ENCODE measurements at regions not wholly inside any gene's neighbourhood (a gene's known extent, or its start where the extent isn't known, plus 50 kb on each side); places are given as distances from the start of the nearest gene placed in this dataset.

- no peak for DNase-seq
Measured at GRCh38 chr3:153944084-153944483, 177.1 kb upstream of the ARHGEF26 start.

- no peak for DNase-seq
Measured at GRCh38 chr3:153951276-153951675, 169.9 kb upstream of the ARHGEF26 start.

- no peak for DNase-seq
Measured at GRCh38 chr3:153952091-153952490, 169.1 kb upstream of the ARHGEF26 start.

- no peak for DNase-seq
Measured at GRCh38 chr3:153956613-153957012, 164.6 kb upstream of the ARHGEF26 start.

- no peak for DNase-seq
Measured at GRCh38 chr3:153957421-153957820, 163.8 kb upstream of the ARHGEF26 start.

- DNase-seq = no peak
Measured at GRCh38 chr3:153958635-153959595, 162.3 kb upstream of the ARHGEF26 start.

- DNase-seq = no peak
Measured at GRCh38 chr3:153960458-153961074, 160.6 kb upstream of the ARHGEF26 start.

GRCh38 chr3:153961494-153961893 lies 159.7 kb upstream of the ARHGEF26 start:
- no peak for DNase-seq

GRCh38 chr3:153963012-153963411 lies 158.2 kb upstream of the ARHGEF26 start:
- DNase-seq = no peak

- no peak for DNase-seq
Measured at GRCh38 chr3:153967260-153967659, 153.9 kb upstream of the ARHGEF26 start.

- DNase-seq = no peak
Measured at GRCh38 chr3:153970047-153970446, 151.1 kb upstream of the ARHGEF26 start.

GRCh38 chr3:153970741-153971347 lies 150.3 kb upstream of the ARHGEF26 start:
- peak; percentile 55 to 59 for DNase-seq

- DNase-seq = no peak
Measured at GRCh38 chr3:153972862-153973261, 148.3 kb upstream of the ARHGEF26 start.

- DNase-seq = no peak
Measured at GRCh38 chr3:153973722-153974265, 147.4 kb upstream of the ARHGEF26 start.

GRCh38 chr3:153974614-153975013 lies 146.6 kb upstream of the ARHGEF26 start:
- DNase-seq = no peak

GRCh38 chr3:153976891-153977554 lies 144.2 kb upstream of the ARHGEF26 start:
- DNase-seq = no peak

GRCh38 chr3:153978006-153978405 lies 143.2 kb upstream of the ARHGEF26 start:
- no peak for DNase-seq

- DNase-seq = no peak
Measured at GRCh38 chr3:153979418-153980251, 141.6 kb upstream of the ARHGEF26 start.

- no peak for DNase-seq
Measured at GRCh38 chr3:153980252-153980590, 141.0 kb upstream of the ARHGEF26 start.

GRCh38 chr3:153997364-153997763 lies 123.8 kb upstream of the ARHGEF26 start:
- peak; percentile 6 for DNase-seq

- DNase-seq = no peak
Measured at GRCh38 chr3:154003649-154004048, 117.5 kb upstream of the ARHGEF26 start.

GRCh38 chr3:154011036-154011435 lies 110.2 kb upstream of the ARHGEF26 start:
- no peak for DNase-seq
